Skin of body (tissue), 1 donor: ENCODE measurements at regions not wholly inside any gene's neighbourhood (a gene's known extent, or its start where the extent isn't known, plus 50 kb on each side); places are given as distances from the start of the nearest gene placed in this dataset.
"Not testable (repeated sequence)": the region's sequence is repeated elsewhere in the genome, so short reads cannot be mapped to it uniquely, and the experiment has no call there.

Experiments
- DNase-seq: peaks from one replicate; lab custom pipeline; 2025; lab: John Stamatoyannopoulos, UW

- DNase-seq: no peak
Measured at GRCh38 chr20:53818457-53819177, 225.0 kb upstream of the ZNF217 start.

- DNase-seq: not testable (repeated sequence)
Measured at GRCh38 chr20:53817513-53817912, 223.9 kb upstream of the ZNF217 start.

GRCh38 chr20:53816872-53817398 is 223.3 kb upstream of the ZNF217 start:
- no peak for DNase-seq

GRCh38 chr20:53815509-53815908 is 221.9 kb upstream of the ZNF217 start:
- DNase-seq: no peak

GRCh38 chr20:53814060-53814459 is 220.4 kb upstream of the ZNF217 start:
- DNase-seq: no peak

GRCh38 chr20:53813636-53814035 is 220.0 kb upstream of the ZNF217 start:
- no peak for DNase-seq

- DNase-seq: no peak
Measured at GRCh38 chr20:53811577-53811976, 217.9 kb upstream of the ZNF217 start.

GRCh38 chr20:53810661-53811355 is 217.2 kb upstream of the ZNF217 start:
- no peak for DNase-seq

- no peak for DNase-seq
Measured at GRCh38 chr20:53809728-53810365, 216.2 kb upstream of the ZNF217 start.

- DNase-seq: no peak
Measured at GRCh38 chr20:53809217-53809616, 215.6 kb upstream of the ZNF217 start.

GRCh38 chr20:53808733-53809132 is 215.1 kb upstream of the ZNF217 start:
- DNase-seq: no peak

GRCh38 chr20:53808302-53808701 is 214.7 kb upstream of the ZNF217 start:
- DNase-seq: not testable (repeated sequence)

GRCh38 chr20:53806683-53807401 is 213.2 kb upstream of the ZNF217 start:
- no peak for DNase-seq

GRCh38 chr20:53805895-53806384 is 212.3 kb upstream of the ZNF217 start:
- DNase-seq: no peak

- no peak for DNase-seq
Measured at GRCh38 chr20:53804920-53805894, 211.6 kb upstream of the ZNF217 start.

GRCh38 chr20:53804308-53804707 is 210.7 kb upstream of the ZNF217 start:
- DNase-seq: not testable (repeated sequence)

- no peak for DNase-seq
Measured at GRCh38 chr20:53803492-53804155, 210.0 kb upstream of the ZNF217 start.

- no peak for DNase-seq
Measured at GRCh38 chr20:53801609-53802370, 208.2 kb upstream of the ZNF217 start.
